Mammary epithelial cell (primary cell): ENCODE measurements at regions not wholly inside any gene's neighbourhood (a gene's known extent, or its start where the extent isn't known, plus 50 kb on each side); places are given as distances from the start of the nearest gene placed in this dataset.

Experiments used
- EZH2 ChIP-seq: IDR thresholded peaks from 2 replicates; pipeline ENCODE4 v1.6.1; 2012; ENCODE audit warnings: low read length, inconsistent platforms, borderline replicate concordance
- TF ChIP-seq, protein P1 (sequence below), 2 donors: IDR thresholded peaks in 1 of 2; conservative IDR thresholded peaks in 1 of 2; 2 replicates each; pipeline ENCODE4 v1.5.1; 2011 to 2012; ENCODE audit warnings: inconsistent platforms in 2 of 2, low read length in 2 of 2, mild to moderate bottlenecking in 2 of 2, control low read depth in 1 of 2, low read depth in 1 of 2; ENCODE audit not compliant: insufficient read depth in 1 of 2; ENCODE audit errors: extremely low read depth in 1 of 2

DNA sequence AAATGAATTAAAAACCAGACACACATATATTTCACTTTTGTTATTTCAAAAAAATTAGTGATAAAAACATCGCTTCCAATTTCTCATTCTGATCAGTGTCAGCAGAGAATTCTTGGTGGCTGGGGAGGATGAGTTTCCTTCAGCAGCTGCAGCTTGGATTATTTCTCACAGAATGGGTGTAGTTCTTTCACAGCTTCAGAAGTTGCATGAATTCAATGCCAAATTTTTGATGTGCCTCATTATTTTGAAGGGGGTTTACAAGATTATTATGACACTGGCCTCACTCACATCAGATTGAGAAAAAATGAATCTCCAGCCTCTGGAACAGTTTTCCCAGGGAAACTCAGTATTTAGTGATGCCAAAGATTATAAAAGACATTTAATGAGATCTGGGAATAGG is 184.9 kb upstream of the WDFY3 start:
- TF ChIP-seq EZH2 = no peak
- TF ChIP-seq, protein P1, sequence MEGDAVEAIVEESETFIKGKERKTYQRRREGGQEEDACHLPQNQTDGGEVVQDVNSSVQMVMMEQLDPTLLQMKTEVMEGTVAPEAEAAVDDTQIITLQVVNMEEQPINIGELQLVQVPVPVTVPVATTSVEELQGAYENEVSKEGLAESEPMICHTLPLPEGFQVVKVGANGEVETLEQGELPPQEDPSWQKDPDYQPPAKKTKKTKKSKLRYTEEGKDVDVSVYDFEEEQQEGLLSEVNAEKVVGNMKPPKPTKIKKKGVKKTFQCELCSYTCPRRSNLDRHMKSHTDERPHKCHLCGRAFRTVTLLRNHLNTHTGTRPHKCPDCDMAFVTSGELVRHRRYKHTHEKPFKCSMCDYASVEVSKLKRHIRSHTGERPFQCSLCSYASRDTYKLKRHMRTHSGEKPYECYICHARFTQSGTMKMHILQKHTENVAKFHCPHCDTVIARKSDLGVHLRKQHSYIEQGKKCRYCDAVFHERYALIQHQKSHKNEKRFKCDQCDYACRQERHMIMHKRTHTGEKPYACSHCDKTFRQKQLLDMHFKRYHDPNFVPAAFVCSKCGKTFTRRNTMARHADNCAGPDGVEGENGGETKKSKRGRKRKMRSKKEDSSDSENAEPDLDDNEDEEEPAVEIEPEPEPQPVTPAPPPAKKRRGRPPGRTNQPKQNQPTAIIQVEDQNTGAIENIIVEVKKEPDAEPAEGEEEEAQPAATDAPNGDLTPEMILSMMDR (conservative IDR thresholded peaks at IDR 0.05 in 1 of 2, IDR thresholded peaks at IDR 0.05 in 1 of 2; ENCODE audit: extremely low read depth in 1 of 2, insufficient read depth in 1 of 2, low read depth in 1 of 2, low read length in 2 of 2) = no peak
